NCI-H1417 treated with DMSO at 0.1 percent for 48 hours (cell line): ENCODE measurements at regions not wholly inside any gene's neighbourhood (a gene's known extent, or its start where the extent isn't known, plus 50 kb on each side); places are given as distances from the start of the nearest gene placed in this dataset.
"Not testable (repeated sequence)": the region's sequence is repeated elsewhere in the genome, so short reads cannot be mapped to it uniquely, and the experiment has no call there.

ENCODE experiments used
- DNase-seq: peaks from one replicate; lab custom pipeline; 2025; lab: John Stamatoyannopoulos, UW

DNA sequence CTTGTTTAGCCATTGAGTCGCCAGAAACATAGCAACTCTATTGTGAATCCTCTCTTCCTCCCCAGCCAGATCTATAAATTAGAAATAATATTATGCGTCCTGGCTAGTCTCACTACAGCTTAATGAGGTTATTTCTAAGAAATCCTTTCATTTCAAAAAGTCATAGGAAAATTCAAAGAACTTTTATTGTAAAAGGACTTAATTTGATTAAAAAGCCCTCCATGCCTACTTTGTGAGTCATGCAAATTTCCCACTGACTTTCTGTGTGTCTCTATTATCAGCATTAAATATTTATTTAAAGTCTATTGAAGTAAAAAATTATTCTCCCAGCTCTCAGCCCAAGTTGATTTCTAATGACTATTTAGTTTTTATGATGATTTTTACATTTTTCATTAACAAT is 160.7 kb downstream of the PHLDA1 start:
- no peak for DNase-seq

DNA sequence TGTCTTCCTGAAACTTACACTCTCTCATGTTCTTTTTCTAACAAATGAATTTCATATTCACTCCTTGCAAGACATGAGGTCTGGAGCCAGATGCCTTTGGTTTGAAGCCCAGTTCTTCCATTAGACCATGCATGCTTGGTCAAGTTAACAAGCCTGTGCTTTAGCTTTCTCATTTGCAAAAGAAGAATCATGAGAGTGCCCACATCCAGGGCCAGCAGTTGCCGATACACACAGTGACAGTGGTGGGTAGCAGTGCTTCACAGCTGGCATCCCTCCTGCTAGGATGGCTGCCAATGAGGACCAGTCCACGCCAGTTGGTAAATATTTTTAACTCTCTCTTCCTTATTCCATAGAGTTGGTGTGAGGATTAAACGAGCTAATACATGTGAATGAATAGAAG is 163.1 kb downstream of the PHLDA1 start:
- DNase-seq = no peak

DNA sequence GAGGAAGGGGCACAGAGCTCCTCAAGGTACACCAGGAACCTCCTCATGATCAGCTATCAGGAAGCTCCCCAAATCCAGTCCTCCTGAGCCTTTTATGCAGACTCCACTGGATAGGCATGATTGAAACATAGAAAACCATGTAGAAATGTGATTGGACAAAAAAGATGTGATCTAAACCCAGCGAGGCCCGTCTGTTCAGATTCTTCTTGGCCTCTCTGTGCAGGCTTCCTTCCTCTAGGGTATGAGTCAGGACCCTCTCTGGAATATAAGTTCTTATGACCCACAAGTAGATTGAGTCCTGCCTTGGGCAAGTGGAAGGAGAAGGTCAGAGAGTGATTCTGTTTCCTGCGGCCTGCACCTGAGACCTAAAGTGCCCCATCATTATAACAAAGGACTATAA is 166.3 kb downstream of the PHLDA1 start:
- DNase-seq = no peak

DNA sequence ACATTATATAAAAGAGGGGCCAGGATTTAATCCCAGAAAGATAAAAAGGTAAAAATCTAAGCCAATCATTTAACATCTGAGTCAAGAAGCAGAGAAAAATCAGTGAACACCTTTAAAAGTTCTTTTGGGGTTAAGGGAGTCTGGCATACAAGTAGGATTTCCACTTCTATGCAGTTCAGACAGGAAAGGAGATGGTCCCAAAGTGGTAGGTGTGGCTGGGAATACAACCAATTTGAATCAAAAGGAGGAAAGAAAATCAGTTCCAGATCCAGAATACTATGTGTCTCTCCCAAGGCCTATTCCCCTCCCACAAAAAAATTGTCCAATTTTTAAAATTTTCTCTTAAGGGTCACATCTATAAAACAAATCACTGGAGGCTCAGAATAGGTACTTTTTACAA is 167.4 kb downstream of the PHLDA1 start:
- no peak for DNase-seq

DNA sequence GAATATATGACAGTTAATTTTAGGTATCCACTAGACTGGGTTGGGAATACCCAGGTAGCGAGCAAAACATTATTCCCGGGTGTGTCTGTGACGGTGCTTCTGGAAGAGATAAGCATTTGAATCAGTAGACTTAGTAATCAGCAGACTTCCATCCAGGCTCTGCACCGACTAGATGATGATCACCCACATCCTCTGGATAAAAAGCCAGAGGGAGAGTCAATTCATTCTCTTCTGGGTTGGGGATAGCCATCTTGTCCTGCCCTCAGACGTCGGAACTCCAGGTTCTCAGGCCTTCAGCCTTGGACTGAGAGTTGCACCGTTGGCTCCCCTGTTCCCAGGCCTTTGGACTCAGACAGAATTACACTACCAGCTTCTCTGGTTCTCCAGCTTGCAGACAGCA is 168.0 kb downstream of the PHLDA1 start:
- no peak for DNase-seq

DNA sequence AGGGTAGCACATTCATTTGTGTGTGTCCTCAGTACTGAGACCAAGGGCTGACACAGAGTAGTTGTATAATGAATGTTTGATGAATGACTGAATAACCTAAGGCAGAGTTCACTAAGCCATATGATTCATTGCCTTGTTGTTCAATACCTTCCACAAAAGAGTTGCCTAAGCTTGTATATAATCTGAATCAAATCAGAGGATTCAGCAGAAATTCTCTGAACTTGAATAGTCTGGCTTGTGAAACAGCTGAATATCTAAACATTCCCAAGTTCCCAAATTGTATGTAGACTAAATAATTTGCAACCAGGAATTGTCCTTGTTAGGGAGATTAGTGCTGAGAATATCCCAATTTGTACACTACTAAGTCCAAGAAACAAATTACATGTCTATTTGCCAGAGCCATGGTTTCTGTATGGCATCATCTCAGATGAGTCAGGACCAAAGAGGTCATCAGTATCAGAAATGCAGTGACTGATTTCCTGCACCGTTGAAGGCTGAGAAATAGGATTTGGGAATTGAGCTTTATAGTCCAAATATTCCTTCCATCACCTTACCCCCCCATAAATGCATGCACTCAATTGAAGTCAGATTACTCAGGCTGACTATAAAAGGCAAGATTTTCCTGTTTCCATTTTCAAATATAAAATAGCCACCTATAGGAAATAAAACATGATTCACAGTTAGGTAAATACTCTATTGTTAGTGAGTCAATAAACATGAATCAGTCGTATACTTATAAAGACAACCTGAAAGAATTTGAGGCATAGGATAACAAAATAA is 168.7 kb downstream of the PHLDA1 start:
- DNase-seq = no peak

DNA sequence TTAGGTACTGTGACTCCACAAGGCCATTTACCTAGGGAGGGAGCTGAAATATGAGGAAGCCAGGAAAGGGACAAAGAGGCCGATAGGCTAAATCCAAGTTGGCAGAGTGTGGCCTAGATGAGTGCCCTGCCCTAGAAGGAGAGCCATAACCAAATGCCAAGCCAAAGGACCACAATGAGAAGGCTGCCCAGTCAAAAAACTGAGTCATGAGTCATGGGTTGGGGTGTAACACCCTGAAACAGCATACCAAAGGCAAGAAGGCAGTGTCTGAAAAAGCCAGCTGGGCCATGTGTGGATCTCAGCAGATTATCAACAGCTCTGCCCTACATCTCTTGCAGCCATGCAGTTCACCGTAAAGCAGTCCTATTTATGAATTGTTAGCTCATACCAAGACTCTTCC is 171.7 kb downstream of the PHLDA1 start:
- DNase-seq = no peak

DNA sequence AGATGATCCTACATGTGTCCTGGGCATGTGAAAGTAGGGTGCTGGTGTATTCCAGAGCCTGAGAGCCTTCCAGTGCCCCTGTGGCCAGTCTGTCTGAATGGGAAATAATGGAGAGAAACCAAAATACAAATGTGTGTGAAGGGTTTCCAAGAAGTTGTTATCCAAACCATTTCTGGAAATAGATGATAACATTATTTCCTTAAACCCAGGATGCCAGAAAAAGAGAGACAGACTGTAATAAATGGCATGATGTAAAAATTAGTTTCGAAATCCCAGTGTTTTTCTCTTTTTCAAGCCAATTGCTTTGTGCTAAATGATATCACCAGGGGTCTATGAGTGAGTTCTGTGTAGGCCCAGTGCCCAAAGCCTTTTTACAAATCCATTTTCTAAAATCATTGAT is 175.3 kb downstream of the PHLDA1 start:
- DNase-seq = no peak

DNA sequence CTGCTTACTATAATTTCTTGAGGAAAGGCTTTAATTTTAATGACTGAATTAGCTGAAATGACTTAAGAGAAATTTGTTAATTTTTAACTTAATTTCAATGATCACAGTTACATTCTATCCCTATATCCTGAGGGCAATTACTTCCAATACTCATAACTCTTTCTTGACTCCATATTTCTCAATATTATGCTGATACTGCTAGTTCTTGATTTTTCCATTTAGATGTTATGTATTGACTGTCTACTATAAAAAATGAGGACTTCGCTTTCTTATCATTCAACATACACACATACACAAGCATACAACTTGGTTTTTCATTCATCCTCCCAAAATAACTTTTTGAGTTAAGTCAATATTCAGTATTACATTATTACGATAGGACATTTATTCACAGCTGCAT is 176.2 kb downstream of the PHLDA1 start:
- DNase-seq = no peak

DNA sequence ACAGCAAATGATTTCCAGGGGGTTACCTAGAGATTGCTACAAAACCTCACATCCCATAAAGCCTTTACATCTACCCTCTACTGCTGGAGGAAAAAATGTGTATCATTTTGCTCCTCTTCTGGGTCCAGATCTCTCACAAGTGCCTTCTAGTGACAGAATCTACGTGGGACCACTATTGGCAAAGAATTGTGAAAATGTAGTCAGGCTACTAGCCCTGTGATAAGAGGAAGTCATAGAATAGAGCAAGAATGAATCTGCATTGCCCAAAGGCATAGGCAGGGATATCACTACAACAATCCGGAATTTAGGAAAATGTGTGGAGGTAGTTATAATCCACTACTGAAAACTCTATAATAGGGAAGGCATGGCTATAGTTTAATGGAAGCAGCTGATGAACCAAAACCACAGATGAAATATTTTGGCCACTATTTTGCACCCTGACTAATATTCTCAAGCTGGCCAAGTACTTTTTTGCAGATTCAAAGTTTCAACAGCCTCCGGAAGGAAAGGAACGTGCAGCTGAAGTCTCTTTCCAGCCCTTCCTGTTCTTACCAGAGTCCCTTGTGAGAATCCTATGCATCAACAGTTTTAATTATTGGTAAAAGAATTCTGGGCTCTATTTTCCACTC is 176.8 kb downstream of the PHLDA1 start:
- DNase-seq = no peak

DNA sequence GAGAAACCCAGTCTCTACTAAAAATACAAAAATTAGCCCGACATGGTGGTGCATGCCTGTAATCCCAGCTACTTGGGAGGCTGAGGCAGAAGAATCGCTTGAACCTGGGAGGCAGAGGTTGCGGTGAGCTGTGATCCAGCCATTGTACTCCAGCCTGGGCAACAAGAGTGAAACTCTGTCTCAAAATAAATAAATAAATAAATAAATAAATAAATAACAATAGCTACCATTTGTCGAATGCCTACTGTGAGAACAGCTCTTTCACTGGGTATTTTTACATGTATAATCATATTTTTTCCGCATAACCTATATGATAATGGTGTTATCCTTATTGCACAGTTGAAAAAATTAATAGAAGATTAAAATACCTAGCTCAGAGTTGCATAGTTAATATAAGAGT is 177.4 kb downstream of the PHLDA1 start:
- not testable (repeated sequence) for DNase-seq

DNA sequence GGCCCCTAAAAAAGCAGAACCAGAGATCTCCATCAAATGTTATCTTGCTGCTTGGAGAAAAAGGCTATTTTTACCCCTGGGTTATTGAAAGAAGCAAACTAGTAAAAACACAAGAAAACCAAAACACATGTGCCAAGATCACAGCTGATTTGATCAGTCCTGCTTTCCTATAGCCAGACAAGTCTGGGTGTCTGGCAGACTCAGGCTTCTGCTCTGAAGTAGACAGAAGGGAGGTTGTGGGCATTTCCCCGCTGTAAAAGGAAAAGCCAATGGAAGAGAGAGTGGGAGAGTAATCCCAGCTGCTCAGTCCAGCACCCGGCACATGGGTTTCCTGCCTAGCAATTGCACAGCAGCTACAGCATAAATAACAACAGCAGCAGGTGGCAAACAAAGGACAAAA is 177.9 kb downstream of the PHLDA1 start:
- no peak for DNase-seq

DNA sequence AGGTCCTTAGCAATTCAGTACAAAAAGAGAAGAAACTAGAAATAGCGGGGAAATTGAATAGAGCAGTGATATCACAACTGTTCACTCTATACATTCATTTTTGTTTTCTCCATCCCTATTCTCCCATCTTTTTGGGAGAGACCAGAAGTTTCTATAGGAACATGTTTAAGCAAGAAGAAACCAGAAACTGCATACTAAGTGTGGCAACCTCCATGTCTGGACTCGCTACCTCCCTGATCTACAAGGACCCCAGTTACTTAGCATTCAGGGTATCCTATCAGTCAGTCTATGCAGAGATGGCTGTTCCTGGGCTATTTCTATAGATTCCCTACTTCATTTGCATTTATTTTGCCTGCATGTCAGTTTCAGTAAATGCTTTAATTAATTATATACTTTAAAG is 178.6 kb downstream of the PHLDA1 start:
- DNase-seq = no peak

DNA sequence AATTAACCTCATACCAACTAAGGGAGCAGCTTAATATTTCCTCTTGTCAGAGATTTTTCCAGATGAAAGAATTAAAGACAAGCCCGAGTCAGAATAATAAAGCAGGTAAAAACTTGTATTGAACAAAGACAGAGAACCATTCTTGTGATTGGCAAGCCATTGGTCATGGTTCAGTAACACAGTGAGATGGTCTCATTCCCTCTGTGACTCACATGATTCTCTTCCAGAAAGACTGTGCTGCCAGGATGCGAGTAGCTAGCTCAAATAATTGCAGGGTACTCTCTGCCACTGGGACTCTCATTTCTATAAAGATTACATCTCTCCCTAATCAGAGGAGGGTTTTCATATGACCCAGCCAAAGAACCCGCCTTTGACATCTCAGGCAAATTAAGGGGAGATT is 179.4 kb downstream of the PHLDA1 start:
- no peak for DNase-seq

DNA sequence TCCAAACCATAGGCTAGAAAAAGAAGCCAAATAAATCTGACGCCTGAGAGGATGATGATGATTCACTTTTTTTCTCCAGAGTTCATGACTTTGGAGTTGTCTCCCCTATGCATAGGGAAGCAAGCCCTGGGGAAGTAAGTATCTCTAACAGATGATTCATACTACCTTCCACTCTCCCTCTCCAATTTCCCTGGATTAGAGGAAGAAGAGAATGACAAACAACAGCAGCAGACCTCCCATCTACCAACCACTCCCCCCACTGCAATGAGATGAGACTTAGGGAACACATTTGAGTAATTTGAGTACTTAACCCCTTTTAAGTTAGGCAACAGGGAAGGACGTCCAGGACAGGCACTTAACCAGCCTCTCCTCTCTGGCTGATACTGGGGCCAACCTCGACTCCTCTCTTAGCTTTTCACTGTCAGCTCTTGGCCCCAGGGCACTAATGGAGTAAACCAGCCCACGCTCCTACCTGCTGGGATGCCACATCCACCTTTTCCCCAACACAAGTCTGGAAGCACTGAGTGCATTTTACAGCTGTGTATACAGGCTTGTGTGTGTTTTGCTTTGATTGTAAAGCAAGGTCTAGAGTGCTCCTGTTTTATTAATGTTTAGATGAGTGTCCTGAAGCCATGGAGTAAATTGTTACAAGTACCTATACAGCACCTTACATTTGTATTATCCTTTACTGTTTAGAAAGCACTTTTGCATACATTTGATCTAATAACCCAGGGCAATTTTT is 180.7 kb downstream of the PHLDA1 start:
- DNase-seq = peak; percentile 12

DNA sequence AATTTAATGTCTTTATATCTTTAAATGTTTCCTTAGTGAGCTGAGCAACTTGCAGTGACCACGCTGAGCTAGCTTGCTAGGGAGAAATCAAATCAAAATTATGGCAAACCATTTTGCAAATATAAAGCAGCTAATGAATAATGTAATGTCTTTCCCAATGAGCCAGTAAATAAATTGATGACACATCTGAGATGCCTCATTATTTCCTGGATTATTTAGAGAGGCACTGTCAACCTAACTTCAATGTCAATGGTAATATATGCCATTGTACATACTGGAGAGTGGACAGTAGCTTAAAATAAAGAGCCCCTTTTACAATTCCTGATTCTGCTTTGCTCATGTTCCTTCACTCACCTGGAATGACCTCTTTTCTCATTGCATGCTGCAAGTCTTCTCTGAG is 182.6 kb downstream of the PHLDA1 start:
- no peak for DNase-seq

DNA sequence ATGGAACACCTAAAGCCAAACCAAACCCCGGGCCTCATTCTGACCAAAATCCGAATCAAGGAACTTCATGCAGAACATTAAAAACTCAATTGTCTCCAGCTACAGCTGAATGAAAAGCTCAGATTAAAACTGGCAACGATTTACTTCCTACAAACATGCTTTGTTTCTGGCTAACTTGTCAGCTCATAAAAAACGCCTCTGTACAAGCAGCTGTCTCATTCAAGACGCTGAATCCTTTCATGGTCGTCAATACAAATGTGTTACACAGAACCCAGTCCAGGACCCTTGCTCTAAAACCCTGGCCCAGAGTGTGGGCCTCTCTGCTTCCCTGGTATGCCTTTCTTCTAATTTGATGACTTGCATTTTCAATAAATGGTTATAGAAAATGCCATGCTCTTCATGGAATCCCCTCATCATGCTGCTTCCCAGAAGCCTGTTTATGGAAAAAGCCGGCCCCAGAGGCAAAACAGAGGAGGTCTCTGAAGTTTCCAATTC is 183.1 kb downstream of the PHLDA1 start:
- DNase-seq = no peak

DNA sequence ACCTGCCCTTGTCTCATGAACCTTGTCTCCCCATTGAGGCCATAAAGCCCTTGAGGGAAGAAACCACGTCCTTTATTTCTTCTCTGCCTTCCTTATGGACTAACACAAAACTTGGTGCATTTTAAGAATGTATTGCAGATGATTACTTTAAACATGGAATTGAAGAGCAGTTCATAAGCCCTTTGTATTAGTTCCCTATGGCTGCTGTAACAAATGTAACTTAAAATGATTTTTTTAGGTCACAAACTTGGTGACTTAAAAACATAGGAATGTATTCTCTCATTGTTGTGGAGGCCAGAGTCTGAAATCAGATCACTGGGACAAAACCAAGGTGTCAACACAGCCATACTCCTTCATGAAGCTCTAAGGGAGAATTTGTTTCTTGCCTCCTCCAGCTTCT is 185.5 kb downstream of the PHLDA1 start:
- no peak for DNase-seq

DNA sequence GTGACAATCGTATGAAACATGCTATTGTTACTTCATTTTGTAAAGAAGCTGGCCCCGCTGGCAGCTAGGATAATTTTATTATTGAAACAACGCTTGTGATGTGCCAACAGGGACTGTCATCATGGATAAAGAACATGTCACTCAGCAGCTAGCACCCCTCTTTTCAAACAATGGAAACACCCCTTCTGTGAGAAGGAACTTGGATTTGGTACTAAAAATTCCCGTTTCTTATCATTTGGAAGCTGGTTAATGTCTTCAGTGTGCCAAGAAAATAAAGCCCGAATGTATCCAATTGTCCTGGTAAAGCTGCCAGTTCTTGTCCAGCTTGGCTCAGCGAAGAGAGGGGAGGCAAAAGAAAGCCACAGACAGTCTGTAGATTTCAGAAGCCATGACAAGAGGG is 186.6 kb downstream of the PHLDA1 start:
- DNase-seq = no peak

DNA sequence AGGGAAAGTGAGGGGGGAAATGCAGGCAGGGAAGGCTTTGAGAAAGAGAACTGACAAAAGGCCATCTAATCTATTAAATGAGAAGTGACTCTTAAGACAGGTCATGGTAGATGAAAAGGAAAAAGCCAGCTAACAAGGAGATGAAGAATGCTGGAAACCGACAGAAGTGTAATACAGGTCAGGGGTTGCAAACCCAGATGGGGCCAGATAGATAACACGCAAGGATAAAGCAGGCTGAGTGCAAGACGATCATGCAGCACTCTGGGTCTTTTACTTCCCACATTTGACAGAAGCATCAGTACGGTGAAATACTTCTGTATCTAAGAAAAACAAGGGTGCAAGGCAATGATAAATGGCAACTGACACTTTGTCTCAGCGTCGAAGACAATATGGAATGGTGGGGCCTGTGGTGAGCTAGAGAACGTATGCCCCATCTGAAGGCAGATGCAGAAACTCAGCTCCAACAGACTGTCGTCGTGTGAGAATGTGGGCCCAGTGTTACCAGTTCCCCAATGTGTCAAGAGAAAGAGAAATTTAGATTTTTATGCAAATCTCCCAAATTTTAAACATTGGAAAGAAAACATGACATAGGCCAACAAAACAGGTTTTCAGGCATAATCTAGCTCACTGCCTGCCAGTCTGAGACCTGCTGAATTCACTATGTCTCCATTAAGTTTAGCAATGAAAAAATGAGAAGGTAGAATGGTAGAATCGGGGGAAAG is 187.4 kb downstream of the PHLDA1 start:
- DNase-seq = no peak

DNA sequence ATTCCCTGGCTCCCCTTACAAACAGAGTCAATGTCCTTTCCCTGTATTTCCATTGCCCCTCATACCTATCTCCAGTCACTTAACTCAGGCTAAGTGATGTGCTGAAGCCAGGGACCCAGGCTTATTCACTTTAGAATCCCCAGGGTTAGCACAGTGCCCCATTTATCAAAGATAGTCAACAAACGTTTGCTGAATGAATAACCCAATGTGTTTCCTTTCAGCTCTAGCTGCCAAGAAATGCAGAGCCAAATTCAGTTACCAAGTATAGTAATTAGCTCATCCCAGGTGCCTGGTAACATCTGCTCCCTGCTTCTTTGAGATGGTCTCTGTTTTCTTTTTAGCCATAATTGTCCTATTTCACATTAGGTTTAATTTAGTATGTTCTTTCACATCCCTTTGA is 189.5 kb downstream of the PHLDA1 start:
- no peak for DNase-seq

DNA sequence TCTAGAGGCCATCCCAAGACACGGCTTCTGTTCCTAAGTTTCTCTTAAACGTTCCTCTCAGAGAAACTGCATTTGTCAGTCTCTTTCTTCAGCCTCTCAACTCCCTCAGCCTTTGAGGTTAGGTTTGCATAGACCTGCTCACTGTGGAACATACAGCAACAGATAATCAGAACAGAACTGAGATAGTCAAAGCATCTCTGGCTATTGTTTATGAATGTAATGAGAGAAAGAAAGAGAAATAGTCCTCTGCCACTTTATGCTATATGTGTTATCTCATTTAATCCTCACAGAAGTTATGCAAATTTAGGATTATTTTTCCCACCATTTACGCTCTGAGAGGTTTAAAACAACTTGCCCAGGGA is 190.6 kb downstream of the PHLDA1 start:
- no peak for DNase-seq

DNA sequence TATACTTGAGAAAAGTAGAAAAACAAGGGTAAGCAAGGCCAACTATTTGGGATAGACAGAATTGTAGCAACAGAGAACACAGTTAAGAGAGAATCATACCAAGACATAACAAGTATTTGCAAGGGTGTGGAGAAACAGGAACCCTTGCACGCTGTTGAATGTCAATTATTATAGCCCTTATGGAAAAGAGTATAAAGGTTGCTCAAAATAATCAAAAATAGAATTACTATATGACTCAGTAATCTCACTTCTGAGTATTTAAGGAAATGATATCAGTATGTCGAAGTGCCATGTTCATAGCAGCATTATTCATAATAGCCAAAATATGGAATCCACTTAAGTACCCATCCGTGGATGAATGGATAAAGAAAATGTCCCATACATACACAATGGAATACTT is 193.3 kb downstream of the PHLDA1 start:
- no peak for DNase-seq
